Activated B cell treated with CpG ODN at 0.5 μM for 24 hours (primary cell): ENCODE measurements at regions not wholly inside any gene's neighbourhood (a gene's known extent, or its start where the extent isn't known, plus 50 kb on each side); places are given as distances from the start of the nearest gene placed in this dataset.

Experiments
- ATAC-seq: fragments of 200-7000 bp; cut with Tn5 transposase; one replicate; pipeline ENCODE4 v1.10.0; 2021; ENCODE audit warnings: low read depth, mild to moderate bottlenecking, moderate library complexity
- CTCF ChIA-PET: fragments of 350-600 bp; sonication (Branson Sonifier 250); formaldehyde crosslinking; loops from one replicate; lab custom pipeline; 2021; ENCODE audit warnings: antibody characterized with exemption; lab: Charles Lee
- POLR2A ChIA-PET: fragments of 350-600 bp; sonication (Branson Sonifier 250); formaldehyde crosslinking; loops from one replicate; lab custom pipeline; 2021; ENCODE audit warnings: antibody characterized with exemption; lab: Charles Lee
- DNase-seq: peaks from one replicate; pipeline ENCODE4 v3.0.0; 2022
- H3K27ac Mint-ChIP-seq: one replicate; pipeline ENCODE4 v1.8.0; 2020; ENCODE audit warnings: mixed read lengths
- H3K27me3 Mint-ChIP-seq: one replicate; pipeline ENCODE4 v1.8.0; 2021; ENCODE audit warnings: mixed read lengths
- H3K36me3 Mint-ChIP-seq: one replicate; pipeline ENCODE4 v1.8.0; 2021; ENCODE audit warnings: low read depth, mixed read lengths
- H3K4me1 Mint-ChIP-seq: one replicate; pipeline ENCODE4 v1.8.0; 2021; ENCODE audit warnings: mixed read lengths
- H3K4me3 Mint-ChIP-seq: one replicate; pipeline ENCODE4 v1.8.0; 2020; ENCODE audit warnings: mild to moderate bottlenecking, mixed read lengths
- H3K9me3 Mint-ChIP-seq: one replicate; pipeline ENCODE4 v1.8.0; 2020; ENCODE audit warnings: mixed read lengths
- CTCF ChIP-seq: fragments of 200-600 bp; IDR thresholded peaks from one replicate; pipeline ENCODE4 v1.8.0; 2022; ENCODE audit warnings: antibody characterized with exemption, mild to moderate bottlenecking
- intact Hi-C: fragments of 100-400 bp; cut with micrococcal nuclease; formaldehyde crosslinking; loops from one replicate; pipeline ENCODE4 v1.15.1; 2024

GRCh38 chr21:40967771-40968170, 120.8 kb upstream of the DSCAM start:
- Mint-ChIP-seq H3K4me3 (no peak overlapping the region), H3K27ac (no peak overlapping the region), H3K27me3 (peaks cover 2% of the 10 kb centered on the region), H3K4me1 (no peaks in the 10 kb centered on the region), H3K9me3 (no peaks in the 10 kb centered on the region), H3K36me3 (no peaks in the 10 kb centered on the region)
- no peak for TF ChIP-seq CTCF
- ChIA-PET POLR2A (no interaction called here), CTCF (no interaction called here)
- ATAC-seq (no peak), DNase-seq (no peak)
- intact Hi-C loops, result no loop called here

GRCh38 chr21:40972151-40972550, 125.2 kb upstream of the DSCAM start:
- Mint-ChIP-seq H3K9me3 (peaks cover 10% of the 10 kb centered on the region), H3K36me3 (no peaks in the 10 kb centered on the region), H3K27ac (no peak overlapping the region), H3K4me3 (no peak overlapping the region), H3K27me3 (peaks cover 2% of the 10 kb centered on the region), H3K4me1 (peaks cover 8% of the 10 kb centered on the region)
- DNase-seq, result no peak
- ChIA-PET CTCF (no interaction called here), POLR2A (no interaction called here)
- intact Hi-C loops, result no loop called here
- no peak for ATAC-seq
- no peak for TF ChIP-seq CTCF

GRCh38 chr21:40976198-40977109, 129.5 kb upstream of the DSCAM start:
- no peaks in the 10 kb centered on the region for H3K27me3 Mint-ChIP-seq
- no peak for ATAC-seq
- intact Hi-C loops, result no loop called here

GRCh38 chr21:40985370-40985769, 138.4 kb upstream of the DSCAM start:
- no peak overlapping the region for H3K27ac Mint-ChIP-seq
- peaks cover 12% of the 10 kb centered on the region for H3K9me3 Mint-ChIP-seq
- no peak for TF ChIP-seq CTCF
- ChIA-PET POLR2A (no interaction called here), CTCF (no interaction called here)
- ATAC-seq, result no peak
- DNase-seq, result no peak
- H3K4me3 Mint-ChIP-seq, result no peak overlapping the region
- no peaks in the 10 kb centered on the region for H3K27me3 Mint-ChIP-seq
- no peaks in the 10 kb centered on the region for H3K36me3 Mint-ChIP-seq
- intact Hi-C loops, result no loop called here
- no peaks in the 10 kb centered on the region for H3K4me1 Mint-ChIP-seq

More at GRCh38 chr21:40976198-40977109, 129.5 kb upstream of the DSCAM start:
- no peak for DNase-seq
- H3K9me3 Mint-ChIP-seq, result peaks cover 13% of the 10 kb centered on the region
- no peak for TF ChIP-seq CTCF
- ChIA-PET CTCF (no interaction called here), POLR2A (no interaction called here)
- no peaks in the 10 kb centered on the region for H3K36me3 Mint-ChIP-seq
- H3K27ac Mint-ChIP-seq, result no peak overlapping the region
- H3K4me1 Mint-ChIP-seq, result peaks cover 10% of the 10 kb centered on the region
- no peak overlapping the region for H3K4me3 Mint-ChIP-seq

GRCh38 chr21:40990366-40990765, 143.4 kb upstream of the DSCAM start:
- POLR2A ChIA-PET, result no interaction called here
- H3K4me3 Mint-ChIP-seq, result no peak overlapping the region
- no peaks in the 10 kb centered on the region for H3K36me3 Mint-ChIP-seq
- intact Hi-C loops, result no loop called here
- ATAC-seq (no peak), DNase-seq (no peak)
- no peaks in the 10 kb centered on the region for H3K4me1 Mint-ChIP-seq
- H3K27ac Mint-ChIP-seq, result no peak overlapping the region
- CTCF ChIA-PET, result no interaction called here
- H3K9me3 Mint-ChIP-seq, result peaks cover 5% of the 10 kb centered on the region
- TF ChIP-seq CTCF, result no peak
- H3K27me3 Mint-ChIP-seq, result no peaks in the 10 kb centered on the region
